CD4-positive, alpha-beta T cell (primary cell): ENCODE measurements at regions not wholly inside any gene's neighbourhood (a gene's known extent, or its start where the extent isn't known, plus 50 kb on each side); places are given as distances from the start of the nearest gene placed in this dataset.

Source experiments
- ATAC-seq: fragments of 200-7000 bp; cut with Tn5 transposase; one replicate; pipeline ENCODE4 v1.10.0; 2022; ENCODE audit warnings: mild to moderate bottlenecking; ENCODE audit not compliant: poor library complexity
- CTCF ChIA-PET: fragments of 350-600 bp; sonication (Branson Sonifier 250); formaldehyde crosslinking; loops from one replicate; lab custom pipeline; 2021; ENCODE audit warnings: antibody characterized with exemption, inconsistent platforms; lab: Charles Lee
- POLR2A ChIA-PET: fragments of 350-600 bp; sonication (Branson Sonifier 250); formaldehyde crosslinking; loops from one replicate; lab custom pipeline; 2021; ENCODE audit warnings: antibody characterized with exemption, inconsistent platforms; lab: Charles Lee
- DNase-seq, 14 experiments: peaks; one replicate each; pipeline ENCODE4 v3.0.0-alpha.2; 2013 to 2020; ENCODE audit warnings: mixed read lengths in 2 of 14
- H3K27ac ChIP-seq, 2 donors: one replicate each; pipeline versions ENCODE4 v1.5.1 to v1.7.0; 2013; ENCODE audit warnings: low read length in 2 of 2, low read depth in 1 of 2, mild to moderate bottlenecking in 1 of 2
- H3K27me3 ChIP-seq, 2 experiments: 1 replicate in 1 of 2; 2 replicates in 1 of 2; pipeline versions ENCODE4 v1.6.1 to v1.7.0; 2013; ENCODE audit warnings: low read length in 2 of 2, control low read depth in 1 of 2, mild to moderate bottlenecking in 1 of 2, moderate library complexity in 1 of 2; ENCODE audit not compliant: insufficient read depth in 2 of 2, control insufficient read depth in 1 of 2
- H3K36me3 ChIP-seq: one replicate; pipeline ENCODE4 v1.6.1; 2013; ENCODE audit warnings: low read length, control low read depth; ENCODE audit not compliant: insufficient read depth
- H3K4me1 ChIP-seq: one replicate; pipeline ENCODE4 v1.6.1; 2013; ENCODE audit warnings: low read length, control low read depth; ENCODE audit not compliant: insufficient read depth
- H3K4me3 ChIP-seq: one replicate; pipeline ENCODE4 v1.5.1; 2013; ENCODE audit warnings: mild to moderate bottlenecking, low read length, moderate library complexity
- H3K9me3 ChIP-seq, 2 experiments: 1 replicate in 1 of 2; 2 replicates in 1 of 2; pipeline versions ENCODE4 v1.6.1 to v1.7.0; 2013; ENCODE audit warnings: low read length in 2 of 2, mild to moderate bottlenecking in 2 of 2, control low read depth in 1 of 2, moderate library complexity in 1 of 2; ENCODE audit not compliant: control insufficient read depth in 1 of 2, insufficient read depth in 1 of 2
- H3K27ac Mint-ChIP-seq: one replicate; pipeline ENCODE4 v1.8.0; 2020; ENCODE audit warnings: mixed read lengths
- H3K27me3 Mint-ChIP-seq: one replicate; pipeline ENCODE4 v1.8.0; 2021; ENCODE audit warnings: mixed read lengths
- H3K36me3 Mint-ChIP-seq: one replicate; pipeline ENCODE4 v1.8.0; 2021; ENCODE audit warnings: low read depth, mixed read lengths
- H3K4me1 Mint-ChIP-seq: one replicate; pipeline ENCODE4 v1.8.0; 2021; ENCODE audit warnings: low read depth, mixed read lengths
- H3K4me3 Mint-ChIP-seq: one replicate; pipeline ENCODE4 v1.8.0; 2020; ENCODE audit warnings: mild to moderate bottlenecking, mixed read lengths
- H3K9me3 Mint-ChIP-seq: one replicate; pipeline ENCODE4 v1.8.0; 2020; ENCODE audit warnings: mixed read lengths
- CTCF ChIP-seq: fragments of 200-600 bp; IDR thresholded peaks from one replicate; pipeline ENCODE4 v1.8.0; 2022; ENCODE audit warnings: antibody characterized with exemption, mild to moderate bottlenecking
- intact Hi-C, 2 experiments: fragments of 100-400 bp; cut with DNase I in 1 of 2; cut with micrococcal nuclease in 1 of 2; formaldehyde crosslinking; loops; one replicate each; pipeline versions ENCODE4 v1.15.1 to v1.9.0; 2023 to 2025; cut with DNase I, micrococcal nuclease

GRCh38 chr2:20553580-20553979, 97.3 kb downstream of the HS1BP3 start:
- ATAC-seq: no peak
- ChIA-PET CTCF (no interaction called here), POLR2A (no interaction called here)

DNA sequence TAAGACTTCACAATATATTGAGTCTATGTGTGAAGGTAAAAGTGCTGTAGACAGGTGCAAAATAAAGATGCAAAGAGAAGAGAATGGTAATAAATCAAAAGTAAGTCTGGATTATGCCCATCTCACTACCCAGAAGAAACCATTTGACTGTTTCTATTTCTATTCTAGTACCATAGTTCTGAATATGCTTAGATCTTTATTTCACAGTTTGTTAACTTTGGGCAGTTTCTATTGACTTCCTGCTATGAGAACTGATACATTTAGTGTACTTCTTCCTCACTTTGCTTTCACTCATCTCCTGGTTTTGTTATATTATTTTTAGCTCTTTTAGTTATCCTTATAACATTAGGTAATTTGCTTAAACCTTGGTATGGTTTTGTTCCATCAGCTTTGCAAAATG, 94.9 kb downstream of the HS1BP3 start:
- DNase-seq: no peak
- no peak overlapping the region for H3K27ac ChIP-seq
- no peak for TF ChIP-seq CTCF
- POLR2A ChIA-PET: no interaction called here
- H3K27me3 Mint-ChIP-seq: peaks cover under 1% of the 10 kb centered on the region
- H3K4me1 ChIP-seq: no peaks in the 10 kb centered on the region
- ATAC-seq: no peak
- no peaks in the 10 kb centered on the region for H3K4me1 Mint-ChIP-seq
- no peak overlapping the region for H3K27ac Mint-ChIP-seq
- H3K36me3 Mint-ChIP-seq: no peaks in the 10 kb centered on the region
- H3K9me3 Mint-ChIP-seq: no peaks in the 10 kb centered on the region
- no peak overlapping the region for H3K4me3 ChIP-seq
- H3K27me3 ChIP-seq: no peaks in the 10 kb centered on the region
- intact Hi-C loops: no loop called here
- H3K9me3 ChIP-seq: no peaks in the 10 kb centered on the region
- CTCF ChIA-PET: no interaction called here
- H3K36me3 ChIP-seq: no peaks in the 10 kb centered on the region
- H3K4me3 Mint-ChIP-seq: no peak overlapping the region

More at GRCh38 chr2:20553580-20553979, 97.3 kb downstream of the HS1BP3 start:
- intact Hi-C loops: no loop called here
- Mint-ChIP-seq H3K4me3 (no peak overlapping the region), H3K9me3 (no peaks in the 10 kb centered on the region), H3K27me3 (no peaks in the 10 kb centered on the region), H3K36me3 (no peaks in the 10 kb centered on the region), H3K4me1 (no peaks in the 10 kb centered on the region), H3K27ac (no peak overlapping the region)
- no peak for TF ChIP-seq CTCF
- Histone ChIP-seq H3K27ac (no peak overlapping the region), H3K36me3 (no peaks in the 10 kb centered on the region), H3K4me1 (no peaks in the 10 kb centered on the region), H3K9me3 (no peaks in the 10 kb centered on the region), H3K4me3 (no peak overlapping the region), H3K27me3 (no peaks in the 10 kb centered on the region)
- DNase-seq: no peak

GRCh38 chr2:20556756-20557155, 94.1 kb downstream of the HS1BP3 start:
- Mint-ChIP-seq H3K4me3 (no peak overlapping the region), H3K4me1 (no peaks in the 10 kb centered on the region), H3K27ac (no peak overlapping the region), H3K27me3 (peaks cover 7% of the 10 kb centered on the region), H3K9me3 (no peaks in the 10 kb centered on the region), H3K36me3 (no peaks in the 10 kb centered on the region)
- ChIA-PET CTCF (no interaction called here), POLR2A (no interaction called here)
- intact Hi-C loops: no loop called here
- Histone ChIP-seq H3K36me3 (no peaks in the 10 kb centered on the region), H3K27ac (no peak overlapping the region), H3K4me1 (no peaks in the 10 kb centered on the region), H3K9me3 (no peaks in the 10 kb centered on the region), H3K27me3 (no peaks in the 10 kb centered on the region), H3K4me3 (no peak overlapping the region)
- ATAC-seq: no peak
- TF ChIP-seq CTCF: no peak
- DNase-seq: no peak
